GM18505 (cell line): ENCODE measurements at regions not wholly inside any gene's neighbourhood (a gene's known extent, or its start where the extent isn't known, plus 50 kb on each side); places are given as distances from the start of the nearest gene placed in this dataset.

Experiments used
- ATAC-seq: cut with Tn5 transposase; IDR thresholded peaks from one replicate; pipeline ENCODE4 v1.9.1; 2021; ENCODE audit not compliant: unreplicated experiment
- POLR2A ChIP-seq: IDR thresholded peaks from 4 replicates; pipeline ENCODE4 v1.6.1; 2011; ENCODE audit warnings: borderline replicate concordance; ENCODE audit not compliant: insufficient read depth, insufficient read length; ENCODE audit errors: extremely low read depth

DNA sequence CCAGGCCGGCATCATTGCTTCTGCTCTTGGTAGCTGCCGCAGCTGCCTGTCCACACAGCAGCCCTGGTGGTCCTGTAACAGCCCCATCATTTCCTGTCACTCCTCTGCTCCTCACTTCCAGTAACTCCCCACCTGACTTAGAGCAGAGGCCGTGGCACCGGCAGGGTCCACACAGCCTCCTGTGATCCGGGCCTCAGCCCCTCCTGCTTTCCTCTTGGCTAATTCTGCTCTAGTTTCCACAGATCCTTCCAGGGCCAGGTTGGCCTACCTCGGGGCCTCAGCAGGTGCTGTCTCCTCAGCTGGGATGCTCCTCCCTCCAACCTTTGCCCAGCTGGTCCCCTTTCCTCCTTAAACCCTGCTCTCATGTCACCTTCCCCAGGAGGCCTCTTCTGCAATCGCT is 80.2 kb downstream of the FZD10 start:
- TF ChIP-seq POLR2A = no peak
- ATAC-seq = no peak

DNA sequence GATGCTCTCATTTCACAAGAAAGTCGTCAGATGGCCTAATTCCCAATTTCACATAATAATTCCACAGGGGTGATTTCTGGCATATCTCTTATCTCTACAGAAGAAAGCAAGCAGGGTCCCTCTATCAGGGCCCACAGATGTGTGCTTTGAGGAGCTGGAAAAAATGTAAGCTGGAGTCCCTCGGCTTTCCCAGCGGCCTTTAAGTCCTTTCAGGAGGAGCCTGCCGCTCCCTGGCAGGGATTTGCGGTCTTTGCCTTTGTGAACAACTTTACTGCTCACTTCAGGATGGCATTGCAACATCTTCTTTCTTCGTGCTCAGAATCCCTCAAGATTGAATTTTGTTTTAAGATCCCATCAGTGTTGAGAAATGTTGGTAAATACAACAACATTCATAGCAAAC is 83.0 kb downstream of the FZD10 start:
- TF ChIP-seq POLR2A = no peak
- ATAC-seq = no peak

DNA sequence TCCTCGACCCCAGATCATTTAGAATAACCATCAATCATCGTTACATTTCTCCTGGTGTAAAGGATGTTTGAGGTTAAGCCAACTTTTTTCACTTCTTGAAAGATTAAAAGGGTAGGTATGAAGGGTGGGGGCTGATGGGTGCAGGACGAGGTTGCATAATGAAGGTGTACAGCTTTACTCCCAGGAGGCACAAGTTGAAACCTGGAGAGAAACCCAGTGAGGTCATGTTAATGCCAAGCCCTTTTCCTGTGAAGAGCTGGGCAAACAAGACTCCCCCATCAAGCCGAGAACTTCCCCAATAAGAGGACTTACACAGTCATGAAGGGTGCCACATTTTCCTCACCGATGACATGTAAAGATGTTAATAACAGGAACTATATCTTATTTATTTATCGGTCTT is 84.3 kb downstream of the FZD10 start:
- no peak for ATAC-seq
- no peak for TF ChIP-seq POLR2A

DNA sequence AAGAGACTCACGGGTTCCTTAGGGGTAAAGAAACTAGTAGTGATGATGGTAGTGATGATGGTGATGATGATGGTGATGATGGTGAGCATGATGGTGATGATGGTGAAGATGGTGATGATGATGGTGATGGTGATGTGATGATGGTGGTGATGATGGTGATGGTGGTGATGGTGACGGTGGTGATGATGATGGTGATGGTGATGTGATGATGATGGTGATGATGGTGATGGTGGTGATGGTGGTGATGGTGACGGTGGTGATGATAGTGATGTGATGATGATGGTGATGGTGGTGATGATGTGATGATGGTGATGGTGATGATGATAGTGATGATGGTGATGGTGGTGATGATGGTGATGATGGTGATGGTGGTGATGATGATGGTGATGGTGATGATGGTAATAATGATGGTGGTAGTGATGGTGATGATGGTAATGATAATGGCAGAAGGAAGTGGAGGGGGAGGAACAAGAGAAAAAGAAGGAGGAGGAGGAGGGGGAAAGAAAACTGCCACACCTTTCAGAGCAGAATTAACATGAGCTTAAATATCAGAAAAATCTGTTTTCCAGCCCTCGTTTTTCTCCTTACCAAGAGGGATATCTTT is 85.5 kb downstream of the FZD10 start:
- TF ChIP-seq POLR2A = no peak
- no peak for ATAC-seq

DNA sequence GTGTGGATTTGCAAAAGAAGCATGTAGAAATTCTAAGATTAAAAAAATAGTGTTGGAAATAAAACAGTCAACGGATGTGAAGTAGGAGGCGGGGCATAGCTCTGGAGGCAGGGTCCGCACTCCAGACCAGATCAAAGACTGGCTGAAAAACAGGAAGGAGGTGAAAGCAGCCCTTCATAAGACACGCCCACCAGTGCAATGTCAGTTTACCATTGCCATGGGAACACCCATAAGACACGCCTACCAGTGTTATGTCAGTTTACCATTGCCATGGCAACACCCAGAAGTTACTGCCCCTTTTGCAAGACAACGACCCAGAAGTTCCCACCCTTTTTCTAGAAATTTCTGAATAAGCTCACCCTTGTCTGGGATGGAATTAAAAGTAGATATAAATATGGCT is 87.1 kb downstream of the FZD10 start:
- TF ChIP-seq POLR2A = no peak
- ATAC-seq = no peak

DNA sequence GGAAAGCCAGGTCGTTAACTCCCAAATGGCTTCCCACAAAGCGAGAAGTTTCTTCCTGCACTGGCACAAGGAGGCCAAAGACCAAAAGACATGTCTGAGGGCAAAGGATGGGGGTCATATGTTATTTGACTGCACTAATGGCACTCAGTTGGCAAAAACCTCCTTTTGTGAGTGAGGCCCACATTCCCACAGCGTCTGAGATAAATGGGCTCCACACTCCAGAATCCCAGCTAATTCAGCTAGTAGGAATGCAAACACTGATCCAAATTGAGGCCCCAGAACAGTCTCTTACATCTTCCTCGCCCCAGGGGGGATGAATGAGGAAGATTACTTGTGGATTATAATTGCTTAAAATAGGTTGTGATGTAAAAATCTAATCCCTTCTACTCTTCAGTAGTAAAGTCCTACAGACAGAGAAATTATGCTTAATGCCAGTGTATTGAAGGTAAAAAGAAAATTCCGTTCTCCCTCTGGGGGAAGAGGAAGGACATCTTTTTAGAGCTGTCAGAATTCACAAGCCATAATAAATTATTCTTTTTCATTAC is 86.4 kb upstream of the PIWIL1 start:
- no peak for TF ChIP-seq POLR2A
- ATAC-seq = no peak

DNA sequence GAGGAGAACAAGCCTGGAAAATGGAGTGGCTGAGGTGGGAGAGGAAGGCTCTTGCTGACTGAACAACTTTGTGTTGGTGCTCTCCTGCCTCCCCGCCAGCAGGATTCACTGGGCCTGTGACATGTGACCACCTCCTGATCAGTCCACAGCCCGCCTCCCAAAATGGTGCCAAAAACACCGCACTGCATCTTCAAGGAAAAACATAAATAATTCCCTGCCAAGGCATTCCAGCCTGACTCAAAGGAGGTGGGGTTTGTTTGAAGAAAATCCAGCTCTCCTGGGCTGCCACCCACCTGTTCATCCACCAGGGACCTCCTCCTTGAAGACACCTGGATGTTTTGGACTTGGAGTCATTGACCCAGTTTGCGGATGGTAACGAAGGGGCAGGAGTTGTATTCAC is 83.8 kb upstream of the PIWIL1 start:
- no peak for ATAC-seq
- TF ChIP-seq POLR2A = no peak

DNA sequence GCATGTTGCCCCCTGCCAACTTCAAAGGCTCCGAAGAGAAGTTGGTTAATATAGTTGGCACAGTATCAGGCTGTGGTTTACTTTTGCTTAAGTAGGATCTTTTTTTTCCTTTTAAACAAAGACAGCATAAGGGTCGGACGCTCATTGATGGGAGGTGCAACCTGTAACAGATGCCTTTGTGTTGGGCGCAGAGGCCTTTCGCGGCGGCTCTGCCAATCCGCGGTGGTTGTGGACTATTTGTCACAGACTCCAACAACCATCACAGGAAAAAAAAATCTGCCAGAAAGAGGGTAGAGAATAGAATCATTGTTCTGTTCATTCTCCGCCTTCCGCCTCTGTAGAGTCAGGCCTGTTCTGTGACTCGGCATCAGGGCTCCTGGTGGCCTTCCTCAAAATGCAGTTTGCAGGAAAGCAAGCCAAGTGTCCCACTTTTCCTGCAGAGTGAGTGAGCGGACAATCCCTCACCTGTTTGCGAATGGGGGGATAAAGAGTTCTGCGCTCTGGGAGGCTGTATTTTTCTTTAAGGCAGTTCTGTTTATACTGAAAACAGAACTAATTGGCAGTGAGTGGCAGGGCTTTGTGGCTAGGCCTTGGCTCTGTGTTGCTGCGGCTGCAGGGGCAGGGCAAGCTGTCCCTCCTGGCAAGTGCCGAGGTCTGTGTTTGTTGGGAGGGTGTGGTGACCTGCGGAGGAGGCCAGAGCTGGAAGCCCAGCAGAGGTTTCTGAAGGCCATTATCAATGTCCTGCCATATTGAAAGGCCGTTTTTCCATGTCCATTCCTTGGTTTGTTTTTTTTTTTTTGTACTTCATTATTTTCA is 83.0 kb upstream of the PIWIL1 start:
- TF ChIP-seq POLR2A = no peak
- no peak for ATAC-seq

DNA sequence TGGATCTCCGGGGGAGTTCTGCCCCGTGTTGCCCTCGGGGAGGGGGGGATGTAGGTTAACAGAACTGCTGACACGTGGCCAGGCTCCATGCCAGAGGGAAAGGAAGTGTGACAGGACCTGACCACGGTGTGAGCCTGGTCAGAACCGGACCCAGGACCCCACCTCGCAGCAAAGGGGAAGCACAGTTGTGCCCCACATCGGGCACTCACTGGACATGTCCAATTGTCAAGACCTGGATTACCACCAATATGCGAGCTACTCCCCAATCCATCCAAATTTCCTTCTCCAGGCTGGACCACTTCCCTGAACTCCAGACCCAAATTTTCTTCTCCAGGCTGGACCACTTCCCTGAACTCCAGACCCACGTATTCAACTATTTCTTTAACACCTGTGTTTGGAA is 78.8 kb upstream of the PIWIL1 start:
- TF ChIP-seq POLR2A = no peak
- no peak for ATAC-seq

DNA sequence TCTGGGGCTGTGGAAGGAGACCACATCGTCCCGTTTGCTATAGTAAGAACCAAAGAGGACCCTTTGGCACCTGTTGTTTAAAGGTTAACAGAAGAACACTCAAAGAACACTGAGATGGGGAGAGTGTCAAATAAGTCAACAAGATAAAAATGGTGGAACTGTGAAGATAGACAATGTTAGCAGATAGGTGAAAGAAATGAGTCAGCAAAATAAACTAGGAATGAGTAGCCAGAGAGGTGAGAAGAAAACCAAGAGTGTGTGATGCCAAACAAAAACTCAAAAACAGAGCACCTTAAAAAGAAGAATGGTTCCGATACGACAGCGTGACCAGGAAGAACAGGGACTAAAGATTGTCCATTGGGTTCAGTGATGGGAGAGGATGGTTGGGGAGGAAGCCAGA is 74.7 kb upstream of the PIWIL1 start:
- no peak for TF ChIP-seq POLR2A

DNA sequence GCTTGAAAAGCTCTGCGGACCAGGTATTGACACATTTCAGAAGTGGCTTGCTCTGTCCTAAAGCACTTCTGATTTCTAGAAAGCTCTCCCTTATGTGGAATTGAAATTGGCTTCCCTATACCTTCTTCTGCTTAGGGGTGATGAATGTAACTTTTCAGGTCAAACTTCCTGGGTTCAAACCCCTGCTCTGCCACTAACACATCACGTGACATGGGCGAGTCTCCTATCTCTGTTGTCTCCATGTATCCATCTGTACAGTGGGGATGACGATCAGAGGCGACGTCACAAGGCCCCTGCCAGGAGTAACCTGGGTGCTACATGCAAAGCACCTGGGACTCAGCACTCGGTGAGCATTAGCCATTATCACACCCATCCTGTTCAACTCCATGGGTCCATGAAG is 73.7 kb upstream of the PIWIL1 start:
- no peak for TF ChIP-seq POLR2A
- ATAC-seq = no peak

More for the DNA sequence above, 74.7 kb upstream of the PIWIL1 start:
- ATAC-seq = no peak

DNA sequence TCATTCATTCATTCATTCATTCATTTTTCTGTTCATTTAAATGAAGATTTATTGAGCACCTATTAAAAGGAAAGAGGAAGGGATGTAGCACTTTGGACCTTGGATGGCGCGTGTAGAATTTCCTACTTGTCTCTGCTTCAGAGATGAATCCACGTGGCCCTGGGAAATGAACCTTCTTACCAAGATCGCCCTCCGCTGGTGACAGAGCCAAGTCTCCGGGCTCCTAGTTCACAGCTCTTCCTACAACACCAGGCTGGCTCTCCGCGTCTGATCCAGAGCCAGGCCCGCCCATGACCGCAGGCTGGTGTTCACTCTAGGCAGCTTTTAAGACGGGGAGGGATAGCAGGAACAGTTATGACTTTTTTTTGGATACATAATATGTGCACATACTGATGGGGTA is 70.9 kb upstream of the PIWIL1 start:
- no peak for TF ChIP-seq POLR2A
- no peak for ATAC-seq

DNA sequence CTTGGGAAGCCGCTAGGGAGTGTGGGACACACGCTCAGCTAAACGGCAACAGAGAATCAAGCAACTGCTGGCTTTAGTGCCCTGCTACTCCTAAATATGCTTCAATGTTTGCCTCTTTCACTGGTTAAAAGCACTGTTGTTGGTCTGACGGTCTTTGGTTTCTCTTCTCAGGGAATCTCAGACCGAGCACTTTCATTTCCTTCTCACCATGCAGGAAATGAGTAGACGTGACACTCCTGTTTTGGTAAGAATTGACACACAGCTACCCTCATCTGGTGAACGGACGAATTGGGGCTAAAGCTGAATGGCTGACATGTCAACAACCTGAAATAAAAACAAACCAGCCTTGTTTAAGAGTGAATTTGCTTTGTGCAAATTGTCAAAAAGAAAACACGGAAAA is 57.5 kb upstream of the PIWIL1 start:
- no peak for TF ChIP-seq POLR2A
- ATAC-seq = peak; percentile 78

DNA sequence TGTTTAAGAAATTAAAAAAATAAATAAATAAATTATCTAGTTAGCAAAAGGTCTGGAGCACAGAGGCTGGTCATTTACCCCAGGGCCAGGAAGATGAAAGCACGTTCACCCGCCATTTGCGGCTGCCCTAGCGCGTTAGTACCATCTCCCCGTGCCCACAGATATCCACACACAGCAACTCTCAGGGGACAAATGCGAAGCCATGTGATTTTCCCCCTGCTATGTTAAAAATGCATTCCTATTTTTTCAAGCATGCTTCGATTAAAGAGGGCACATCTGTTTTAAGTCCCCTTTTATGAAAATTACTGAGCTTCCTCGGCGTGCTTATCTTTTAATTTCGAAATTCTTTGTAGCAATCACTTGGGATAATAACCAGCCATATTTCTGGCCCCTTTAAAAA is 56.9 kb upstream of the PIWIL1 start:
- TF ChIP-seq POLR2A = no peak
- no peak for ATAC-seq
